GM12874 (cell line): ENCODE measurements at regions not wholly inside any gene's neighbourhood (a gene's known extent, or its start where the extent isn't known, plus 50 kb on each side); places are given as distances from the start of the nearest gene placed in this dataset.

ENCODE experiments used
- TF ChIP-seq, protein P1 (sequence below): IDR thresholded peaks from 2 replicates; pipeline ENCODE4 v1.5.1; 2011; ENCODE audit warnings: low read depth, mild to moderate bottlenecking, control low read depth, low read length, moderate library complexity; ENCODE audit not compliant: insufficient read depth

DNA sequence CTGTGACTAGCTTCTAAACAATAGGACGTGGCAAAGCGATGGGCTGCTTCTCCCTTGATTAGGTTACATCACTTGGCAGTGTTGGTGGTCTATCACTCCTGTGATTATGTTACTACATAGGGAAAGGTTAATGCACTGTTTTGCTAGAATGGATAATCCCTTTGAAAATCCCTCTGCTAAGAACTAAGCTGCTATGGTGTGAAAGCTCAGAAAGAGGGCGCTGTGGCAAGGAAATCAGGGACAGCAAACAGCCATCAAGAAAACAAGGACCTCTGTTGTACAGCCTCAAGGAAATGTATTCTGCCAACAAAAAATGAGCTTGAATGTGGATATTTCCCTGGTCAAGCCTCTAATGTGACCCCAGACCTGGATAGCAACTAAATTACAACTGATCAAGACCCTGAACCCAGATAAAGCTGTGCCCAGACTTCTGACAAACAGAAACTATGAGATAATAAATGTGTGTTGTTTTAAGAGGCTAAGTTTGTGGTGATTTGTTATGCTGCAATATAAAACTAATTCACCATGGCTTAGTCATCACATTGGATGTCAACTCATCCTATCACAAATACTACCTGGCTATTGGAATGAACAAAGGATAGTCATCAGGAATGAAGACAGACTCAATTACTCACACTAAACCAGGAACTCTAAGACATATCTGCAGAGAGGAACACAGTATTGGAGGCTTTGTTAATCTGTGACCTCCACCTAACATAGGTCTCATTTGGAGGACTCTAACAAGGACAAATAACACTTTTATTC lies 1215.9 kb downstream of the EFNA5 start:
- TF ChIP-seq, protein P1, sequence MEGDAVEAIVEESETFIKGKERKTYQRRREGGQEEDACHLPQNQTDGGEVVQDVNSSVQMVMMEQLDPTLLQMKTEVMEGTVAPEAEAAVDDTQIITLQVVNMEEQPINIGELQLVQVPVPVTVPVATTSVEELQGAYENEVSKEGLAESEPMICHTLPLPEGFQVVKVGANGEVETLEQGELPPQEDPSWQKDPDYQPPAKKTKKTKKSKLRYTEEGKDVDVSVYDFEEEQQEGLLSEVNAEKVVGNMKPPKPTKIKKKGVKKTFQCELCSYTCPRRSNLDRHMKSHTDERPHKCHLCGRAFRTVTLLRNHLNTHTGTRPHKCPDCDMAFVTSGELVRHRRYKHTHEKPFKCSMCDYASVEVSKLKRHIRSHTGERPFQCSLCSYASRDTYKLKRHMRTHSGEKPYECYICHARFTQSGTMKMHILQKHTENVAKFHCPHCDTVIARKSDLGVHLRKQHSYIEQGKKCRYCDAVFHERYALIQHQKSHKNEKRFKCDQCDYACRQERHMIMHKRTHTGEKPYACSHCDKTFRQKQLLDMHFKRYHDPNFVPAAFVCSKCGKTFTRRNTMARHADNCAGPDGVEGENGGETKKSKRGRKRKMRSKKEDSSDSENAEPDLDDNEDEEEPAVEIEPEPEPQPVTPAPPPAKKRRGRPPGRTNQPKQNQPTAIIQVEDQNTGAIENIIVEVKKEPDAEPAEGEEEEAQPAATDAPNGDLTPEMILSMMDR: peak; percentile 37; the same call in 1 of the 2 replicates

DNA sequence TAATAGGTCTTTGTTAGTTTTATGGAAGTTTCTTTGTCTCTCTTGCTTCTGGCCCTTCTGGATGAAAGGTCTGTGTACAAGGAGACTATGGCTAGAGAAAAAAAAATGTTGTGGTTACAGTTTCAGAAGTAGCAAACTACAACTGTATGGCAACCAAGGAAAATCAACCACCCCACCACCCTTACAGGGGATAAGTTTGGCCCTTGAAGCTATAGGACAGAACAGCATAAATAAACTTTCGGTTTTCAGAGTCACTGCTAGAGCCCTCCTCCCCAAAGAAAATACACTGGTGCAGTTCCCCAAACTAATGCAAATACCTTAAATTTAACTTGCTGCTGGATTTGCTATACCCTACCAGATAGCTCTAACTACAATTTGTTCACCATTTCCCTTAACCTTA lies 1216.7 kb downstream of the EFNA5 start:
- TF ChIP-seq, protein P1: no peak

DNA sequence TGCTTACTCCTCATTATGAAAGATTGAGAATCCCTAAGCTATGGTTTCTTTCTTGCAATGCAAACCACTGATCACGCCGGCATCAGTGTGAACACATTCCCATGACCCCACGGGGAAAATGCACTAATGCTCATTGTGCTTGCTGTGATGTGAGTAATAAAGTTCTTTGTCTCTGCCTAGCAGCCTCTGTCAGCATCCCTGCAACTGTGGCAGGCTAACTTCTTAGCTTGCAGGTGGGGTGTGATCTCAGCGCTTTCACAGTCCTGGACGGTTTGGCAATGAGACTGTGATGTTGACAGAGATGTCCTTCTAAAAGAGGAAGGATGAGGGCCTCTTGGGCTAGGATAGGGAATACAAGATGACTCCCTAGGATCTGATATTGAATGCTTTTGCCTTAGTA lies 1218.7 kb downstream of the EFNA5 start:
- TF ChIP-seq, protein P1: no peak

DNA sequence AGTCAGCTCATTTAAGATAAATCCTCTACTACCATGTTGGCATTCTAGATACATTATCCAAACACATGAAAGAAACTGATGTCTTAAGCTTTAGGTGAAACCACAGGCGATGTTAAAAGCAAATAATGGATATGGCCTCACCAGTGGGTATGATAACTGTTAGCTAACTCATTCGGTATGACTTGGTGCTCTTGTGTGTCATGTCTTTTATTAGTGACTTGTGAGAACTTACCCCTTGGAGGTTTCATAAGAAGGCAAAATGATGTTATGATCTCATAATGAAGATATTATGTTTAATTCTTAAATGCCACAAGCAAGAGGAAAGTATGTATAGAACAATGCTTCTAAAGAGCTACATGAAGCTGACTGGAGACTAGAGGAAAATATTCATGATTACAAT lies 1227.0 kb downstream of the EFNA5 start:
- TF ChIP-seq, protein P1: no peak

DNA sequence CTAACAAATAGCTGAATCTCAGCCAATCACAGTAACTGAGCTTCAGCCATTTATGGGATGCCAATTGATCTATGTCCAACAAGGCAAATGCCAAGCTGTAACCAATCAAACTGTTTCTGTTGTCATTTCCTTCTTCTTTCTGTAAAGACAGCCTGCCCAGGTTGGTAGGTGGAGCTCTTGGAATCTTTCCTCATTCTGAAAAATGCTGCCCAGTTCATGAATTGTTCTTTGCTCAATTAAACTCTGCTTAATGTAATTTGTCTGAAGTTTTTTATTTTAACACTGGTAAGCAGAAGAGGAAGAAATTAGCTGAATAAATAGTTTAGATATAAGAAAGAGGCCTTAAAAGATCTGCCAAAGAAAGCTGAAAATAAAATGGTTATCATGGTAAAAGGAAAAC lies 1235.6 kb downstream of the EFNA5 start:
- TF ChIP-seq, protein P1: no peak

DNA sequence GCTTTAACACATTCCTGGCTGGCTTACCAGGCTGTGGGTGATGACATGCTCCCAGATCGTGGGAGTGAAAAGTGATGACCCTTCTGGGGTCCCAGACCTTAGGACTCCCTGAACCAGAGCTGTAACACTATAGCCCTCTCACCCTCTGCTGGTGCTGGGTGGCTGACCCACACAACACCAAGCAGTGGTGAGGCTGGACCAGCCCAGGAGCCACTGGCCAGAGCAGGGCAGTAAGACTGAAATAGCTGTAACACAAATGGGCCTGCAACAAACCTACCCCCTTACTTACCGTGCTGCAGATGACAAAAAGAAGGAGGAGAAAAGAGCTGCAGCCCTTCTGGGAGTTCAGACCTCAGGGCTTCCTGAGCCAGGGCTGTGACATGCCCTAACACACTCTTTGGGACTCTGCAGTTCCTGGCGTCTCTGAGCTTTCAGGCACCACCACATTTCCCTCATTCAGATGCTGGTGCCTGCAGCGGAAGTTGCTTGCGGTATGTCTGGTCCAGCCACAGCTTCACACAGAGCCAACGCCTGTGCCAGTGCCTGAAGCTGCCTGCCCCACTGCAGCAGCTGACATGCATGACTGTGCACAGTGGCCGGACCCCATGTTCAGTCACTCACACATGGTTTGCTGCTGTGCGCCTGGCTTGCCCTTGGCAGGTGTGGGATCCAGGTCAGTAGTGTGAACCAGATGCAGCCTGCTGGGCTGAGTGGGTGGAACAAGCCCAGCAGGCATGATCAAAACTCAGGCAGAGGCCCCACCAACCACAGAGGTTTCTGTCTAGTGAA lies 1247.4 kb downstream of the EFNA5 start:
- TF ChIP-seq, protein P1: no peak

DNA sequence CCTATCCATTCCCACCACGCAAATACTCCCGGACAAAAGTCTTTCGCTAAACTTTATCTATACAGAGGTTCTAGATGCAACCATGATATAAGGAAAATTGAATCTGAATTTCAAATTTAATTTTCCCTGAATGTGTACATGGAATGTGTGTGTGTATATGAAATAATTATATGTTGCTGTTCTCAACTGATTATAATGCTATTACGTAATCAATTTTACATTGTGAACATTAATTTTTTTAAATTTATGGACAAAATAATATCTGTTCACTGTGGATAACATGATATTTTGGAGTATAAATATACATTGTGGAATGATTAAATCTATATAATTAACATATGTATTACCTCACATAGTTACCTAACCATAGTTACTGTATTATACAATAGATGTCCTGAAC lies 1250.6 kb downstream of the EFNA5 start:
- TF ChIP-seq, protein P1: no peak
